ENCODE measurements at regions not wholly inside any gene's neighbourhood (a gene's known extent, or its start where the extent isn't known, plus 50 kb on each side); places are given as distances from the start of the nearest gene placed in this dataset.
"Not testable (repeated sequence)": the region's sequence is repeated elsewhere in the genome, so short reads cannot be mapped to it uniquely, and the experiment has no call there.

DNA sequence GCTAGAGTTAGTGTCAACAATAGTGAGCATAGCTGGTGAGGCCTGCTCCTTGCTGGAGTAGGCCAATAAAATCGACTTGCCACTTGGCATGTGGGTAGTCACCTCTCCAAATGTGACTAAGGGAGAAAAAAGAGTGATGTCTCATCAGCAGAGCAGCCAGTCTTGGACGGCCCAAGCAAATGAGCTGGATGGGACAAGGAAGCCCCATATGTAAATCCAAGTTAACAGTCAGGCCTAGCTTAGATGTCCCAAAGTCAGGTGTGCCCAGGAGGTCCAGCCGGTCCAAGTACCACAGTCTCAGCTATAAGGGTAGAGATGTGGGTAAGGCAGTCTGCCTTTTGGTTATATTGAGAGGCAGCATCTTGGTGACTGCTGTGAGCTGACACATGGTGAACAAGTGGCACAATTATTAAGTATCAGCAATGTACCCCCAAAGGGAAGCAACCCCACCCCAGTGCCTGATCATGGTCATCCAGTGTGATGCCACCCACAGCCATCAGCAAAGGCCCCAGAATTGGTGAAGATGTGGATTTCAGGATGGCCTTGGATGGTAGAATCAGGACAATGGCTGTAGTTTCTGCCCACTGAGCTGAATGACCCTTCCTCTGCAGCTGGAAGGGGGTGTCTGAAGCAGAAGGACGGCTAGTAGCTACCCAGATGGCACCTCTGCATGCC is 83.4 kb downstream of the TNFRSF13B start:
- in situ Hi-C loops (cut with HindIII; ENCODE audit: low sequenced_read_pairs) = loop anchor here (25.0 kb wide), 2 partner anchors 199 to 326 kb away; partner anchors contain the start of gene ZNF287

DNA sequence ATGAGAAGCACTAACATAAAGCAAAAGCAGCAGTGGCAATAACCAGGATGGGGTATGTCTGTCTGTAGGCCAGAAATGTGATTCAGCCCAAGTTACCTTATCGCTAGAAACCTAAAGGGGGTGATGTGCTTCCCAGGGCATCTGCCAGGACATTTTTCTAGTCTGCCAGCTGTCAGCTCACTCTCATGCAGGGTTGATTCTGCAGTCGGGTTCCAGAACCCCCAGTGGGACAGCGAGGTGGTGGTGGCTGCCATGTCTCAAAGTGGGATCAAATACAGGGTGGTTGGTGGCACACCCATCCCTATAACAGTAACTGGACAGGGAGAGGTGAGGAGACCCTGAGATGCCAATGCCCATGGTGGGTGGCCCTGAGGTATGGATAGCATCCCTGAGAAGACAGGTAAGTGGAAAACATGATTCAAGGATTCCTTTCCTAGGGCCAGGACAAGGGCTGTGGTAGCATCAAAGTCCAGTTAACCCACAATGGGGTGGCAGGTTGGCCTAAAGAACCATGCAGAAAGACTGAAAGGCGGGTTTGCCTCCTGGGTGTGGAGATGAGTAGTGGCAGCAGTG is 84.3 kb downstream of the TNFRSF13B start:
- in situ Hi-C loops (cut with HindIII; ENCODE audit: low sequenced_read_pairs) = loop anchor here (25.0 kb wide), 2 partner anchors 200 to 325 kb away; partner anchors contain the start of gene ZNF287

DNA sequence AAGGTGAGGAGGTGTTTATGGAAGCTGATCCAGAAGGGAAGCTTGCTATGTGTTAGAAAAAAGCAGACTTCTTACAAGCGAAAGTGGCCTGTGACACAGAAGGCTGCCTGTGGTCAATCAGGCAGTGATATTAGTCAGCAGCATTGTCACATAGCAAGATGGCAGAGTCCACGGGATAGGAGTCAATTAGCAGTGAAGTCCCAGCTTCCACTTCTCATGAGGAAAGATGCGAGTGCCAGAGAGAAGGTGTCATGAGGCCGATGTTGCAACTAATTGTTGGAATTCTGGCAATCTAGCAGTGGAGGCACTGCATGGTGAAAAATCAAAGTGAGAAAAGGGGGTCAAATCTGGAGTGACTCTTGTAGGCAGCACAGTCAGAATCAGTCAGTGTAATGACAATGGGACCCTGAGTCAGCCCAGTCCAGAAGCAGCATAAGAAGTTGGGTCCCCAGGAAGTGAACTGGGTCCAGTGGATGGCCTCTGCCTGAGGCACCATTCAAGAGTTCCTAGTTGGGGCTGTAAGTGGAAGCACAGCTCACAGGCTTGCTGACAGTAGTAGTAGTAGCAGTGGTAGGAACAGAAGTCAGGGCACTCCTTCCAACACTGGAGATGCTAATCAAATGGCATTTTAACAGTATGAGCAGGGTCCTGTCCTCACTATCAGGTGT is 85.1 kb downstream of the TNFRSF13B start:
- in situ Hi-C loops (cut with HindIII; ENCODE audit: low sequenced_read_pairs) = loop anchor here (25.0 kb wide), 2 partner anchors 201 to 324 kb away; partner anchors contain the start of gene ZNF287

DNA sequence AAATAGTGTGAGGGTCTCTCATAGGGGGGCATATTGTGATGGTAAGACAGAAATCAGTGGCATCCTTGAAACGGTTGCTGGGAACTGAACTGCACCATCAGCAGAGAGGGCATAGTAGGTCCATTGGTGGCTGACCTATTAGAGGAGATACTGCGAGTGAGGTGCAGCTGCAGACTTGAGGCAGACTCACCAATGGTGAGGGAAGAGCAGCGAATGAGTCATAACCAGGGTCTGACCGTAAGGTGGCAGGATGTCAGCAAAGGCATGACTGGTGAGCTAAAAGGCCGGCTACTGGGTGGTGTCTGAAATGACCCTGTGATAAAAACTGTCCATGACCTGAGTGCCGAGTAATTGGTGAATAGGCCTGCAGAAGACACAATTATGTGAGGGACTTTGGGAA is 86.7 kb downstream of the TNFRSF13B start:
- in situ Hi-C loops (cut with HindIII; ENCODE audit: low sequenced_read_pairs) = loop anchor here (25.0 kb wide), 2 partner anchors 202 to 323 kb away; partner anchors contain the start of gene ZNF287

DNA sequence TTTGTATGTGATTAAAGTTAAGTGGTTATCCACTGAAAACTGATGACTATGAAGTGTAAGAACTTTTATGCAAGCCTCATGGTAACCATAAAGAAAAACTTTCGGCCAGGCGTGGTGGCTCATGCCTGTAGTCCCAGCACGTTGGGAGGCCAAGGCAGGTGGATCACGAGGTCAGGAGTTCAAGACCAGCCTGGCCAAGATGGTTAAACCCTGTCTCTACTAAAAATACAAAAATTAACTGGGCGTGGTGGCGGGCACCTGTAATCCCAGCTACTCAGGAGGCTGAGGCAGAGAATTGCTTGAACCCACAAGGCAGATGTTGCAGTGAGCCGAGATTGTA is 89.0 kb downstream of the TNFRSF13B start:
- in situ Hi-C loops (cut with HindIII; ENCODE audit: low sequenced_read_pairs) = loop anchor here (25.0 kb wide), 2 partner anchors 204 to 321 kb away; partner anchors contain the start of gene ZNF287

DNA sequence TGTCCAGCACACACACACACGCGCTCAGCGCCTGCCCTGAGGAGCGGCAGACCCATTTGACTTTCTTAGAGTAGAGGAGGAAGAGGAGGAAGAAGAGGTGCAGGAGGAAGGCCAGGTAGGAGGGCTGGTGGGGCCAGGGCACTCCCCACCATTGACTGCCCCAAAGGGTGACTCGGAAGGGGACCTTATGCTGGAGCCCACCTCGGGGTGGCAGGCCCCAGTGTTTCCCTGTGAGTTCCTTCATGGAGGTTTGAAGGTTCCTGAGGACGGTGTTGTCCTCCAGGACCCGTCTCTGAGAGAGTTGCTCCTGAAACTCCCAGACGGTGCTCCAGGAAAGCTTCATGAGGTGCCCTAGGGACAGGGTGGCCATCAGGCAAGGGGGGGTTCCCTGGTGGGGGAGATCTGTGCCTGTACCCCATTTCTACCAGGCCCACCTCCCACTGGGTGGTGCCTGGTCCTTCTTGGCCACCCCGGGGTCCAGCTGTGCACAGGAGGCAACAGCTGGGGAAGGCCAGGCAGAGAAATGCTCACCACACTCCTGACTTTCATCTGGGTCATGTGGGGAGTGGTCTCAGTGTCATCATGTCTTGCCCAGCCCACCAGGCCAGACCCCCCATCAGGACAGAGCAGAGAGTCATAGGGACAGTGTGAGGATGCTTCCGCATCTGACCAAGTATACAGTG is 89.5 kb downstream of the TNFRSF13B start:
- in situ Hi-C loops (cut with HindIII; ENCODE audit: low sequenced_read_pairs) = loop anchor here (25.0 kb wide), 2 partner anchors 205 to 320 kb away; partner anchors contain the start of gene ZNF287

DNA sequence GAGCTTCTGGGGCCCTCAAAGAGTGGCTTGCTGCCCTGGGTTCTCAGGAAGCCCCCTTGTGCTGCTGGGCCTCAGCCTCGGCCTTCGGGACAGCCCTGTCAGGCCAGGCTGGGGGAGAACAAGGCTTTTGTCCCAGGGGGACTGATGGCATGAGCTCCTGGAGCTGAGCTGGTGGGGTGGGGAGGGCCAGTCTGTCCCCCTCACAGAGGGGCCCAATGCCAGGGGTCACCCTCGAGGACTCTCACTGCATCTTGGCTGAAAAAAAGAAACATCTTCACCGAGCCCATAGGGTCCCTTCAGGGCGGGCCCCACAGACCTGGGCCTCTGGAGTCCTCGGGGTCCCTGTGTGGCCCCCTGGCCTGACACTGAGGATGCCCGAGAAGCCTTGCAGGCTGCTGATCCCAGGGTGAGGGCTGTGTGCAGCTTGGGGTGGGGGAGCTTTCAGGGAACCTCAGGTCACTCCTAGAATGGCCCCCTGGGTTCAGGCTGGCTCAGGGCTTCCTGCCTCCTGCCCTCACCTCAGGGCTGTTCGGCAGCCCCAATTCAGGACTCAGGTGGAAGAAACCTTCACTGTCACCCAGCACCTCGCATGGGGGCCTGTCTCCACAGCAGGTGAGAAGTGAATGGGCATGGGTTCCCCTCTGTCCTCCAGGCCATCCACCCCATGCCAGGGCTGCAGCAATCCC is 90.5 kb downstream of the TNFRSF13B start:
- in situ Hi-C loops (cut with HindIII; ENCODE audit: low sequenced_read_pairs) = loop anchor here (25.0 kb wide), 2 partner anchors 206 to 319 kb away; partner anchors contain the start of gene ZNF287

DNA sequence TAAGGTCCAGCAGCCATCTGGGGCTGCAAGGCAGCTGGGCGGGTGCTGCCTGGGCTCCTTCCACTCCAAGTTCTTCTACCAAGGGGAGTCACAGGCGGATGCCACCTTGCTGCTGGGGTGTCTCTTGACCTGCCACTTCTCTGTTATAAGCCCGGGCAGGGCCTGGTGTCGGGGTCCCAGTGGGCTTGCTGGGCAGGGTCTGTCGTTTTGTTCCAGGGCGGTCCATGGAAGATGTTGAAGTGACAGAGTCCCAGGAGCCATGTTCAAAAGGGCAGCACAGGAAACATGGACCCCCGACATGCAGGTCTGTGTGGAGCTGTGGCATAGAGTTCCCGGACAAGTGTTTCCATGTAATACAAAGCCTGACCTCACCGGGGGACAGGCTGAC is 91.1 kb downstream of the TNFRSF13B start:
- in situ Hi-C loops (cut with HindIII; ENCODE audit: low sequenced_read_pairs) = loop anchor here (25.0 kb wide), 2 partner anchors 206 to 319 kb away; partner anchors contain the start of gene ZNF287

DNA sequence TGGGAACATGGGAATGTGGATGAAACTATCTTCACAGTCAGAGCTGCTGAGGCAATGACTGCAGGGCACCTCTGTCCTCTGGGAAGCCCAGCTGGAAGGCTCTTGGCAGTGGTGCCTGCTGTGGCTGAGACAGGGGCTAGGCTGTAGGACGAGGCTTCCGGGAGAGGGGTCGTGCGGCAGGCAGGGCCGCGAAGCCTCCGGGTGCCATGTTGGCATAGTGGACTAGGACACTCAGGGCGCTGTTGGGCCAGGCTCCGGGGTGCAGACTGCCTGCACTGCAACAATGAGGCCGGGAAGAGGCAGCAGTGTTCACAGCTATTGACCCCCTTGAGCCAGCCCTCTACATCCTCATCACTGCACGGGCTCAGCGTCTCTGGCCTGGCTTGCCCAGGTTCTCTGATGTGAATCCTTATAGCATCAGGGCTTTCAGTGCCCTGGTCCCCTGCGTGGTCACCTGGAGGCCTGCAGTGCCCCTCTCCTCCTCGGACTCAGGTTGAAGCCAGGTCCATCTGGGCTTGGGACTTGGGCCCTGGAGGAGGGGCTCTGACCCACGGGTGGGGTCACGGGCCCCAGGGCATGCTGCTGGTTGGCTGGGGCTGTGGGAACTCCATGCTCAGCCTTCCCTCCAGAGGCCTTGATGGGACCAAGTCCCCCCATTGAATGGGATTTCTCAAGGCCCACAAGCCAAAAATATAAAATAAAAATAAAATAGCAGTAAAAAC is 91.6 kb downstream of the TNFRSF13B start:
- in situ Hi-C loops (cut with HindIII; ENCODE audit: low sequenced_read_pairs) = loop anchor here (25.0 kb wide), 2 partner anchors 207 to 318 kb away; partner anchors contain the start of gene ZNF287

DNA sequence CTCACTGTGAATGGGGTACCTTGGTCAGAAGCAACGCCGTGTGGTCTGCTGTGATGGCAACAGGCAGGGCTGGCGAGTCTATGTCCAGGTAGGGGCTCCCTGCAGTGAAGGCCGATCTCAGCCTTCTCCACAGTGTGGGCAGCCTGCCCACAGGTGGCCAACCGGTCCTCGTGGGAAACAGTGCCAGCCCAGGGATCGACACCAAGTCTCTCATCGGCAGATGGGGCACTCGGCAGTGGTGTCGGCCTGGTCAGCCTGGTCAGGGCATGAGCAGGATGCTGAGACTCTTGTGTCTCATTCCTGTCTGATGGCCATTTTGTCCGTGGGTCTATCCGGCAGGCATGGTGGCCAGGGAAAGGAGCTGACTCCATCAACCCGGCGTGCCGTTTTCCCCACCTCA is 92.2 kb downstream of the TNFRSF13B start:
- in situ Hi-C loops (cut with HindIII; ENCODE audit: low sequenced_read_pairs) = loop anchor here (25.0 kb wide), 2 partner anchors 208 to 317 kb away; partner anchors contain the start of gene ZNF287

DNA sequence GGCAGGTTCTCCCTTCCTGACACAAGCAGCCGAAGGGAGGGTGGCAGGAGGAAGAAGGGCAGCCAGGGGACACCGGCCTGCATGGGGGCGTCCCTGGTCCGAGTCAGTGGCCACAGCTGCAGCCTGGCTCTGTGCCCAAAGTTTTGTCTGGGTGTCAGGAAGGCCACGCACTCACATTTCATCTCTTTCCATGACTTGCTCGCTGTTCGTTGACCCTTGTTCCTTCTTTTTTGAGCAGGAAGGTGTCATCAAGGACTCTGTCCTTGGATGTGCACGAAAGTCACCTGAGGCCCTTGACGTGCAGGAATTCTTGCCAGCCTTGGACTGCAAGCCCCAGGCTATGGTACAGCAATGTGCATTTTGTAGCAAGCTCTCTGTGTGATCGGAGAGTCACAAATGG is 93.3 kb downstream of the TNFRSF13B start:
- in situ Hi-C loops (cut with HindIII; ENCODE audit: low sequenced_read_pairs) = loop anchor here (25.0 kb wide), 2 partner anchors 209 to 316 kb away; partner anchors contain the start of gene ZNF287

DNA sequence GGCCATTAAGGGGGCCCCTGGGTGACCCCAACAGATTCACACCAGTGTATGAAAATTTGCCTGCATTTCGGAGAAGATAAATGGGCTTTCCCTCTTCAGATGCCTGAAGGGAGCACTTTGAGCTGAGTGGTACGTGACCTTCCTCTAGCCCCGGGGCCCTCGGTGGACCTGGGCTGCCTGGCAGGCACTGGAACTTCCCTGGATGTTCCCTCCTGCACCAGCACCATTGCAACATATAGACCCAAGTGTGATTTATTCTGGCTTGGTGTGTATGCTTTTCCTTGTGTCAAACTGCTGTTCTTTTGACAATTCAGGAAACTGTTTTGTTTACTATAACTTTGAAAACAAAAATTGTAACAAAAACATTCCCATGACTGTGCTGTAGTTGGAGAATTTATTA is 93.8 kb downstream of the TNFRSF13B start:
- in situ Hi-C loops (cut with HindIII; ENCODE audit: low sequenced_read_pairs) = loop anchor here (25.0 kb wide), 2 partner anchors 209 to 316 kb away; partner anchors contain the start of gene ZNF287

DNA sequence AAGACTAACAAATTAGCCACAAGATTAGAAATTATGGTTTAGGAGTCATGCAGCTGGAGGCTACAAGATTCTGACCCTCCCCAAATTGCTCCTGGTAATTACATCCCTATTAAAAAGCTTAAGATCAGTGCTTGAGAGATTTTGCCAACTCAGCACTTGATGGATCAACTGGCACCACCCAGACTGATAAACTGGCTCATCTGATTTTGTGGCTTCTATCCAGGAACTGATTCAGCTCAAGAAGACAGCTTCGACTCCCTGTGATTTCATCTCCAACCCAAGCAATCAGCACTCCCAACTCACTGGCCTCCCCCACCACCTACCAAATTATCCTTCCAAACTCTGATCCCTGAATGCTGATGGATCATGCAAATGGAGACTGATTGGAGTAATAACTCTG is 94.8 kb downstream of the TNFRSF13B start:
- in situ Hi-C loops (cut with HindIII; ENCODE audit: low sequenced_read_pairs) = loop anchor here (25.0 kb wide), 2 partner anchors 210 to 315 kb away; partner anchors contain the start of gene ZNF287

DNA sequence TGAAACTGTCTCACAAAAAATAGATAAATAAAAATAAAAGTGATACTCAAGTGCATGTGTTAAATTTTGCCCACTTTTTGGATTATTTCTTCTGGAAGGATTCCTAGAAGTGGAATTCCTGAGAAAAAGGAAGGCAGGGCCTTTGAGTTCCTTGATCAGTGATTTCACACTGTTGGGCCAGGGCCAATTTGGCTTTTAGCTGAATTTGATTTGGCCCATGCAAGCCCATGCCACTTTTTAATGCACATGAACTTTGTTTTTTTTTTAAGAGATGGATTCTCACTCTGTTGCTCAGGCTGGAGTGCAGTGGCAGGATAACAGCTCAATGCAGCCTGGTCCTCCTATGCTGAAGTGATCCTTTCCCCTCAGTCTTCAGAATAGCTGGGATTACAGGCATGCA is 96.3 kb downstream of the TNFRSF13B start:
- in situ Hi-C loops (cut with HindIII; ENCODE audit: low sequenced_read_pairs) = loop anchor here (25.0 kb wide), 2 partner anchors 212 to 313 kb away; partner anchors contain the start of gene ZNF287

DNA sequence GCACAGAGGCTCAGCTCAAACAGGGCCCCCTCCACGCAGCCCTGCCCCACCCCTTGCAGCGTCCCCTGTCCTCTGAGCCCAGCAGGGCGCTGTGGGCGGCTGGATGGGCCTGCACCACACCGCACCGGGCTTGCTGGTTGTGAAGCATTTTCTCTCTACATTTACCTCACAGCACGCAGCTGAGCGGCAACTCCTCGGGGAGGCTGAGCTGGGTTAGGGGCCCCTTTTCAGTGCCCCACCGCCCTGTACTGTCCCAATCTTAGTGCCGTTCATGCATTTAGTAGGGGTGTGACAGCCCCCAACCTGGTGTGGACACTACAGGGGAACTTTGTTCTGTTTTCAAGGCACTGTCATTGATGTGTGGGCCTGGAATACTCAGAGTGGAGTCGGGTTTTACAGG is 97.7 kb downstream of the TNFRSF13B start:
- in situ Hi-C loops (cut with HindIII; ENCODE audit: low sequenced_read_pairs) = not testable (repeated sequence)

DNA sequence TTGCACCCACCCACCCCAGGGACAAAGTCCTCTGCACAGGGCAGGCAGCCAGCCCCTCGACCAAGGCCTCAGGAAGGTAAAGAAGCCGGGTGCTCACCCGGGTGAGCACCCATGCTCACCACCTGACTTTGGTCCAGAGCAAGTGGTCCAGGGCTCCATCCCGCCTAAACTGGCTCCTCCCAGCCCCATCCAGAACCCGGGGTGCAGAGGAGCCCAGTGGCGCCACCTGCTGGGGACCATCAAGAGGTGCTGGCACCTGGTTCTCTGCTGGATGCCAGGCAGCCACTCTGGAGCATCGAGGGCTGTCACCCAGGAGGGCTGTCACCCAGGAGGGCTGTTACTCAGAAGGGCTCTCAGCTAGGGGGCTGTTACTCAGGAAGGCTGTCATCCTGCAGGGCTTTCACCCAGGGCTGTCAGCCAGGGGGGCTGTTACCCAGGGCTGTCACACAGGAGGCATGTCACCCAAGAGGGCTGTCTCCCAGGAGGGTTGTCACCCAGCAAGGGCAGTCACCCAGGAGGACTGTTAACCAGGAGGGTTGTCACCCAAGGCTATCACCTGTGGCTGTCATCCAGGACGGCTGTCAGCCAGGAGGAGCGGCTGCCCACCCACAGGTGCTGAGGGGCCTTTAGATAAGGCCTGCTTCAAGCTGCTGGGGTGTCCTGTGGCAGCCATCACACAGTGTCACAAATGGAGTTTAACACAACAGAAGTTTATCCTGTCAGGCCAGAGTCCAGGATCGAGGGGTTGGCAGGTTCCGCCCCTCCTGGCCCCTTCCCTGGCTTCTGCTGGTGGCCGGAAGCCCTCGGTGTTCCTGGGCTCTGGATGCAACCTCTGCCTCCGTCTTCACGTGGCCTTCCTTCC is 98.5 kb downstream of the TNFRSF13B start:
- in situ Hi-C loops (cut with HindIII; ENCODE audit: low sequenced_read_pairs) = no loop called here

DNA sequence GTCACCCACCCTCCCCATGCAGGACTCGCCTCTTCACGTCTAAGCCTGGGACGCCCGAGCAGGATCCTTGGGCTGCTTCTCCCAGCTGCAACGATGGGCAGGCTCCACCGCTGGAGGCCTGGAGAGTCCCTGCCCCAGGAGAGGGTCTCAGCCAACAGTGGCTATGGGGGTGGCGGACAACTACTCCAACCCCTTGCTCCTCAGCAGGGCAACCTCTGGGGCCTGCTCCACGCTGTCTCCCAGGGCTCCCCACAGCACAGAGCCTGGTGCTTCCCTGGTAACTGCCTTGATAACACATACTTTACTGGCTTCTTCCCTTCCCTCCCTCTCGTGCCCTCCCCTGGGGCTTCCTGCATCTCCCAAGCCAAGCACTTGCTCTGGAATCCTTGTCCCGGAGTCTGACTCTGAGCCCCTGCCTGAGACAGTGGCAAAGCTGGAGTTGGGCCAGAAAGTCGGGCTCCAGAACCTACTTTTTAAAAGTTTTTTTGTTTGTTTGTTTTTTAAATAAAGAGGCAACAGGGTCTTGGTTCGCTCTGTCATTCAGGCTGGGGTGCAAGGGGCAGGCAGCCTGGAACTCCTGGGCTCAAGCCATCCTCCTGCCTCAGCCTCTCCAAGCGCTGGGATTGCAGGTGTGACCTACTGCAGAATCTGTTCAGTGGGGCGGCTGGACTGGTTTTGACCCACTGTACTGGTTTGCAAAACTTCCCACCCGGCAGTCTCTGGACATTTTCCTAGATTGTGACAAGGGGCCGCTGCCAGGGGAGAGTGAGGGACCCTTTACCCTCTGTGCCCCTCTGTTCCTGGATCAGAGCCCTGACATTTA is 99.4 kb downstream of the TNFRSF13B start:
- in situ Hi-C loops (cut with HindIII; ENCODE audit: low sequenced_read_pairs) = no loop called here
